NCI-H2196 (cell line): ENCODE measurements at regions not wholly inside any gene's neighbourhood (a gene's known extent, or its start where the extent isn't known, plus 50 kb on each side); places are given as distances from the start of the nearest gene placed in this dataset.

Experiments
- DNase-seq: peaks from one replicate; lab custom pipeline; 2025; ENCODE audit not compliant: unreplicated experiment; lab: John Stamatoyannopoulos, UW

DNA sequence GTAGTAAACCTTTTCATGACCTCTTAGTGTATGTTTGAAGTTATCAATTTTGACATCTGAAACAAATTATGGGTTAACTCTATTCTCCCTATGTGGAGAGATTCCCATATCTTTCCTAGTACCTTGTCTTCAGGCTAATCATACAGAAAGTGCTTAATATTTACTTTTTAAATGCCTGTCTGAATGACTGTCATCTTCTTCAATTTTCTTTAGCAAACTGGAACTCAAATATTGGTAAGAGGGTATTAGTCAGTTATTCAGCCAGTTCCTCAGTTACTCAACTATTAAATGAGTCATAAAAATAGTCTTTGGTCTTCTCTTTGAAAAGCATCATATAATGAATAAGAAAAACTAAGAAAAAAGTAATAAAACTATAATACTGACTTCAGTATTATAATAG lies 1038.0 kb upstream of the PIK3C3 start:
- DNase-seq, result no peak

DNA sequence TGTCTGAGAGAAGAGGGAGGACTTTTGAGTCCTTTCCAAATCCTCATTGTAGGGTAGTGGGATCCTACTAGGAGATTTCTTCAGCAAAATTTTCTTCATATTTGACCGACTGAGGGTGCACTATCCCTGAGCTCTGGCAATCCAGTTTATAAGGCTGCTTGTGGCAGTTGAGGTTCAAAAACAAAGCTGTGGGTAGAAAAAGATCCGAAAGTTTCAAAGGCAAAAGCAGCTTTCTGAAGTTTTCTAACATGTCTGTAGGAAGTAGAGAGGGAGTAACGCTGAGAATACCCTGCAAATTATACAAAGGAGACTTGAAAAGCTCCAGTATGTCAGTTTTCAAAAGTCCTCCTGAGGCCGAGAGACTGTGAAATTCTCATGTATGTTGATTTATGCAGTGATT lies 1039.3 kb upstream of the PIK3C3 start:
- no peak for DNase-seq

DNA sequence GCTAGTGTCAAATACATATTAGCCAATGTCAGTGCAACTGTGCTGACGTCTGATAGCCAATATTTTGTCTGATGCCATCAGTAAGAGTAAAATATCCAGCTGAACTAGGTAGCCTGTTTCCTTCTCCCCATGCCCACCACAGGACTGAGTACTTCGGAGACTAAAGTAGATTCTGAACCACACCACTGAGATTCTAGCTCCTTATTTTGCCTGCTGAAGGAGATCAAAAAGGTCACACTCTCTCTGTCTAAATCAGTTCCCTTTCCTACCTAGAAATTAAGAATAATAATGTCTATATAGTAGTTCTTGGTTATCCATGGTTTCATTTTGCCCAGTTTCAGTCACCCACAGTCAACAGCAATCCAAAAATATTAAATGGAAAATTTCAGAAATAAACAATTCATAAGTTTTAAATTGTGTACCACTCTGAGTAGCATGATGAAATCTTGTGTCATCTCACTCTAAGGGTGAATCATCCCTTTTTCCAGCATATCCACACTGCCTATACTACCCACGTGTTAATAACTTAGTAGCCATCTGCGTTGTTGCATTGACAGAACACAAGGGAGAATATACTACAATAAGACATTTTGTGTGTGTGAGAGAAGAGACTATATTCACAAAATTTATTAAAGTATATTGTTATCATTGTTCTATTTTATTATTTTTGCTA lies 1043.3 kb upstream of the PIK3C3 start:
- DNase-seq, result no peak

DNA sequence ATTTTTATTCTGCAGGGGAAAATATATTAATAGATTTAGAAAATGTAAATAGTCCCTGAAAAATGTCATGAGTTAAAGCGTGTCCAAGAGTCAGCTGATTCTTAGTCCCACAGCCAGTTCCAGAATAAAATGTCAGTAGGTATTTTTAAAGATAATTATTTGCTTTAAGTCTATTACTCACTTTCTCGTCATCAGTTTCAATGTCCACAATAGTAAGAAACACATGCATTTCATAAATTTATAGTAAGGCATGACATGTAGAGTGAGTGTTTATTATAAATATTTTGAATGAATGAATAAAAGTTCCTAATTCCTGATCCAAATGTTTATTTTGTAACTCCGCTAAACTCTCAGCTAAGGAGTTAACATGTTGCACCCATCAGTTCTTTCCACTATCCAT lies 1044.0 kb upstream of the PIK3C3 start:
- no peak for DNase-seq

DNA sequence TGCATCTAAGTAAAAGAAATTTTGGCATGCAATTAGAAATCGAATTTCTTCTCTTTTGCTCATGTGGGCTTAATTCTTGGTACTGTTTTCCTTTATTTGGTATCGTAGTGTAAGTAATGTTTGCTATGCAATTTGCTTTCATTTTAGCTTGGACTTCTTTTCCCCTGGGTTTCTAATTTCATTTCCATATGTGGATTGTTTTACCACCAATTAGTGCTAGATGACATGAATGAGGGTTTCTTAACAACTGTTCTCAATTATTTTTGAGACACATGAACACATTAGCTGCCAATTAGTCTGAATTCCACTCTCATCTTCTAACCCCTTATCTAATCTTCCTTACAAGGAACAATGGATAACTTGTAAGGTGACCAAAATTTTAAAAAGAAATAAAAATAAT lies 1047.2 kb upstream of the PIK3C3 start:
- DNase-seq, result no peak

DNA sequence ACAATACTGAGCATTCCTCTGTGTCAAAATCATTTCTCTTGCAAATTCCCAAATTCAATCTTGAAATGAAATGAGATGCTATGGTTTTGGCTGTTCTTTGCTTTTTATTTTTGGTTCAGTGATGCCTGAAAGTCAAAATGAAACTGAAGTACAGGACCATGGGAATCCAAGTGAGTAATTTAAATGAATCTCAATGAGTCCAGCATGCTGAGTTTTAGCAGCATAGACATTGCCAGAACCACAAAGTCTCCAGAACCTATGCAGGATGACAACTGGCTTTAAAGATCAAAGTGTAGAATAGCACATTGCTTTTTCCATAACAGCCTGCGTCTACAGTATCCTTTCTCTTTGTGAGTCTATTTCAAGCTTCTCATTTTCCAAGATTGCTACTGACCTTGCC lies 1050.7 kb upstream of the PIK3C3 start:
- no peak for DNase-seq

DNA sequence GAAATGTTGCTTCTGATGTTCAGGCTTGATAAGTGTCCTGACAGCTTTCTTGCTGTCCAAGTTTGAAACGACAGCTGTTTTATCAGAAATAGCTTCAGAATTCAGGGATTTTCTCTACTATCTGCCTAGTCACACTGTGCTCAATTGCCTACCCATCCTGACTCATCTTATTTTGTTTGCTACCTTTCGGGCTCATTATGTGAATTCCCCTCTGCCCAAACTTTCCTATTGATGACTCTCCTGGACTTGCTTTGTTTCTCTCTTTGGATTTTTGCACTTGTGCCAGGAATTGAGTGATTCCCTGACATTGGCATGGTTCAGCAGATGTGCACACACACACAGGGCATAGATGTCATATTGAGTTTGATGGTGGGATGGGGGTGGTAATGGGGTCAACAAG lies 1052.6 kb upstream of the PIK3C3 start:
- DNase-seq, result no peak

DNA sequence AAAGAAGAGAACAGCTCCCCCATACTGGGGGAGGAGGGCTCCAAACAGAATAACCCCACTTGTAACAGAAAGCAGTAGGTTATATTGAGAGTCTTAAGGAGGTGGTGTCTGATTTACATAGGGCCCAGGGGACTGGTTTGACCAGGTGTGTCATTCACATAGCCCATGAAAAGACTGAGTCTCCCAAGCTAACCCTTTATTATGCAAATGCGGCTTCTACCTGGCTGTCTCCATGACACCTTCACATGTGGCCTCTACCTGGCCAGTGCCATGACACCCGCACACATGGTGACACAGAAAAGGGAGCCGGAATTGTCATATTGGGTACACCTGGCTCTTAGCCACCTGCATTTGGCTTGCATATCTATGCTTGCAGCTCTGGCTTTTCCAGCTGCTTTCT lies 1057.2 kb upstream of the PIK3C3 start:
- no peak for DNase-seq

DNA sequence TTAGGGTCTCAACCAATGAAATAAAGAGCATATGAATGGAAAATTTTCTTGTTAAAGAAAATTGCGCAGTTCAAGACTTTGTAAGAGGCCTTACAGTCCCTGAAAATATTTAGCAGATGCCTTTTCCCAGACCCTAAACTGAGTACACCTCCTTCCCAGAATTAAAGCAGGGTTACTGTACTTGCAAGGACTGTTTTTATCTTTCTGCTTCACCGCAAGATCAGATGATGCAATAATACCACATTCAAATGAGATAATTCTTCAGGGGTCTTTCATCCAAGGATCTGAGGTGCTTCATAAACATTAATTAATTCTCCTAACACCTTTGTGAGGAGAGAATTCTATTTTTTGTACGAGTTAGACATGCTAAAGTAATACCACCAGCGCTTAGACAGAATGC lies 1071.8 kb upstream of the PIK3C3 start:
- no peak for DNase-seq

DNA sequence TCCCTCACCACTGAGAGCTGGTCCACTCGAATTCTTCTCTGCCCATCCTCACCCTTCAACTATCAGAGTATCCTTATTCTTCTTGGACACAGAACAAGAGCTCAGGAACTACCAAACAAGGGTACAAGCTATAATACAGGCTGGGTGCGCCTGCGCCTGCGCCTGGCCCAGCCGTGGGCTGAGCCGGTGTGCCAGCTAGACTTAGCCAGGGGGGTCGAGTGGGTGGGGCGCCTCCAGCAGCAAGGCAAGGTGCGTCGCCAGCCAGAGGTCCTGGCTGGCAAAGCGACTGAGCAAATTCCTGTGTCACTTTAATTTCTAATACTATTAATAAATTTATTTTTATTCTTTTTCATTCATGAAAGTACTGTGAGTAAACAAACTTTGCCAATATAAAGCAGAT lies 1072.6 kb upstream of the PIK3C3 start:
- no peak for DNase-seq

DNA sequence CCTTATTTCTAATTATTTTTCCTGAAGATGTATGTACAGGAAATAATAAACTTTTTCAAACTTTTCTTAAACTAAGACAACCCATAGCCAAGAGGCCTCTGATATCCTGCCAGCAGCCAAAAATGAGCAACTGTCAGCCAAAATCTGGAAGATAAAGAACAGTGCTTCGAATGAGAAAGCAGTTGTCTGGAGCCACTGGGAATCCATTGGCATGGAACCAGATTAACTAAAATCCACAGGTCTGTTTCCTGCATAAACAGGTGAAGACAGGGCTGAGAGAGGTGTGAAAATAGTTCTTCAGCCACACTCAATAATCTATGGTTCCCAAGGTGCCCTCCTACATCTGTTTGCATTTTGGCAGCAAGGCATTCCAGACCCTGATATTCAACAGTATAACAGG lies 1076.7 kb upstream of the PIK3C3 start:
- no peak for DNase-seq

DNA sequence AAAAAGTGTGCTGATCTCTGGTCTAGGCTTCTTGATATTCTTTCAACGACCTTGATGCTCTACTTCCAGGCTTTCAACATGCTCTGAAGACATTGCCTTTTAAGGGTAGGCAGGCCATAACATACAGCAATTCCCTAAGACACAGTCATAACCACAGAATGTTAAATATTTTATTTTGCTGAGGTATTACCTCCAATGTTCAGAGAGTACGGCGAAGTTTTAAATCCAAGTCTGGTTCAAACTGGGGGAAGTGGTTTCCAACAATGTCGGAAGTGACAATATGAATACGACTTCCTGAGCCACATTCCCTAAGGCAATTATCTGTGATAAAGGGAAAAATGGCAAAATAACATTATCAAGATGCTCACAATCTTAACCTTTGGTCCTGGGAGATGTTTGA lies 1077.9 kb upstream of the PIK3C3 start:
- DNase-seq, result no peak

DNA sequence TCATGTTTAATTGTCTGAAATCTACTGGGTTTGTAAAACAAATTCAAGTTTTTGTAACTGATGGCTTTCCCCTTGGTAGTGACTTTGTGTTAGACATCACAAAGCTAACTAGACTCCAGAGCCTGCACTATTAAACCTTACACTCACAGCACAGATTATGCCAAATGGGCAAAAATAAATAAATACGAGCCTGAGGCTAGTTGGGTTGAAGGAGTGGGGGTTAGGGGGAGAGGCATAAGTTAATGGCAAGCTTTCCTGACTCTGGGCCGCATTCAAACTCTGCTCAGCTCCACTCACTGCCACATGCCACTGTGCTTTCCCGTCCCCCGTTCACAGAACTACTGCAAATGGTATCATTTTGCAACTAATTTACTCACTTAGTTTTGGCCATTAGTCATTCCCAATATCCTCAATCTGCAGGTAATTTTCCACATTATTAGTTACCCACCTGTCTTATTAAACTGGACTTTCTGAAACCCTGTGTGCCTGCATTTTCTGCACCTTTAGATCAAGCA lies 1079.9 kb upstream of the PIK3C3 start:
- DNase-seq, result no peak

DNA sequence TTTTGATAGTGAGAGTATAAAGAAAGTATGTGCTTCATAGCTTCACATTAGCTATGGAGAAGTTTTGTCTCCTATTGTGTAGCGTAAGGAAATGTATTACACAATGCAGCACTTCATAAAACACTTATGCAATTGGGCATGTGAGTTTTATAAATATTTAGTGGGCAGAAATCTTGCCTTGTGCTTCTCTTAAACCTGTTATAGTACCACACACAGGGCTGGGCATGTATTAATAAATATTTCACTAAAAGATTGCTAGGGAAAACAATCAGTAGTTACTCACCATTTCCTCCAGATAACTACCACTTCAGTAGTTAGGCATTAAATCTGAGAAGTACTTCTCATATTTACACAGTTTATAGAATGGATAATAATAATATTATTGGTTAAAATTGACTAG lies 1080.8 kb upstream of the PIK3C3 start:
- no peak for DNase-seq

DNA sequence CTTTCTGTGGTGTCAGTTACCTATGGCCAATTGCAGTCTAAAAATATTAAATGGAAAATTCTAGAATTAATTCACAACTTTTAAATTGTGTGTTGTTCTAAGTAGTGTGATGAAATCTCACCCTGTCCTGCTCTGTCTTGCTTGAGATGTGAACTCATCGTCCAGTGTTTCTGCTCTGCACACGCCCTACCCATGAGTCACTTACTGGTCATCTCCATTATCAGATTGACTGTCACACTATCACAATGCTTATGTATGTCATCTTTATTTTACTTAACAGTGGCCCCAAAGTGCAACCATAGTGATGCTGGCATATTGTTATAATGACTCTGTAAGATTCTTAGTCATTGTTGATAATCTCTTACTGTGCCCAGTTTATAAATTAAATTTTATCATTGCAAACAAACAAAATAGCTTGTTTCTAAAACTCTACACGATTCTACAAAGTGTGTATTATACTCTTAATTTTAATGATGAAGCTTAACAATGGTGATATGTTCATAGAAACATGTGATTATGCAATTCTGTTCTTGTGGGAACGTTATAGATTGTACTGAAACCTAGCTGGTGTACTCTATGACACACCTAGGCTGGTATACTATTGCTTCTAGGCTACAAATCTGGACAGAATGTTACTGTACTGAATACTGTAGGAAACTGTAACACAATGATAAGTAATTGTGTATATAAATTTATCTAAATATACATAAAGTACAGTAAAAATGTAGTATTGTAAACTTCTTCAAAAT lies 1086.8 kb upstream of the PIK3C3 start:
- DNase-seq, result no peak

DNA sequence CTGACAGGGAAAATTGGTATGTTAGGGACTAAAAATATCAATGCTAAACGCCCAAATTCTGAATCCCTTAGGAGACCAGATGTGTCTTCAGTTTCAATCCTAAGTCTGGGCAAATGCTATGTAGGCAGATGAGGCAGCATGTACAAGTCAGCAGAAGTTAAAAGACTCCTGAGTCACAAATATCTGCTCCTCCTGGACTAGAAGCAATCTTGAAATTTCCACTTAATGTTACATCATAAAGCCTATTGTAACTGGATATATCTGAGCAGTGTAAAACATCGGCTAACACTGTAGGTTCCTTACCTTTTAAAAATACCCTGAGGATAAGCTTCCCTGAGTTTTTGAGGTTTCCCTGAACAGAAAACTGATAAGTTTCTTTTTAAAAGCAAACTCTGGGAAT lies 1087.6 kb upstream of the PIK3C3 start:
- DNase-seq, result no peak

DNA sequence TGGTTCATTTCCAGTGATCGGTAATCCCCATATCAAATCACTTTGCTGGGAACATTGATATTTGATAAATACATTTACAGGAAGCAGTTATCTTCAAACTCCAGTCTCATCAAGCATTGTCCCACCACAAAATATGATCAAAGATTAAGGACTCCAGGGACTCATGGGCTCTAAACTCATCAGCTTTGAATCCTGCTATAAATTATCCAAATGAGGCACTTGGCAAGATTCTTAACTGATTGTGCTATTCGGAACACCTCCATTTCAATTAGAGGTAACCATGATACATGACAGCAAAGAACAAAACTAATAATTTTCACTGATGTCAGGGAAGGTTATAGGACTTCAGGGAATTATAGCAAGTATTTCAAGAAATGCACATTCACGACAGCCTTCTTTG lies 1088.1 kb upstream of the PIK3C3 start:
- DNase-seq, result no peak

DNA sequence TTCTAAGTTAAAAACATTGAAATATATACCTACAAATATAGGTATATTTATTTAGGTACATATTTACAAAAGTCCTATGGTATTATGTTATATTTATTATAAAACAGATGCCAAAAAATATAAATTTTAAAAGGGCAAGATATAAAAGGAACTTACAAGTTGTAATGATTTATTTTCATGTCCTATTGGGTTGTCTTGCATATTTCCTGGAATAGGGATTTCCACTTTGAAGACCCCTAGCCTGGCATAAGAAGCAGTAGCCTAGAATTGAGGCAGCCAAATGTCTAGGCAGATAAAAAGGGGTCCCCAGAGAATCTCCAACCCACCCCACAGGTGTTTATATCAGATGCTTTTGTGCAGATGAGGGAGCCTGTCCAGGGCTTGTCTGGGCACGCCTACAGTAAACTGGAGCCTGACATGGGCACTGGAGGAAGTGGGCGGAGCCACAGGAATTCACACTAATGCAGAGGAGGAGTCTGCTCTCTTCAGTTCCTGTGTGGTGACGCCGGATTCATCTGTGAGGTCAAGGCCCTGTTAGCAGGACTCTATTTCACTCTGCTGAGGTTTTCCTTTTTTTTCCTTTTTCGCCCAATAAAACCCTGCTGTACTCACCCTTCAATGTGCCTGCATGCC lies 1088.9 kb upstream of the PIK3C3 start:
- DNase-seq, result no peak

DNA sequence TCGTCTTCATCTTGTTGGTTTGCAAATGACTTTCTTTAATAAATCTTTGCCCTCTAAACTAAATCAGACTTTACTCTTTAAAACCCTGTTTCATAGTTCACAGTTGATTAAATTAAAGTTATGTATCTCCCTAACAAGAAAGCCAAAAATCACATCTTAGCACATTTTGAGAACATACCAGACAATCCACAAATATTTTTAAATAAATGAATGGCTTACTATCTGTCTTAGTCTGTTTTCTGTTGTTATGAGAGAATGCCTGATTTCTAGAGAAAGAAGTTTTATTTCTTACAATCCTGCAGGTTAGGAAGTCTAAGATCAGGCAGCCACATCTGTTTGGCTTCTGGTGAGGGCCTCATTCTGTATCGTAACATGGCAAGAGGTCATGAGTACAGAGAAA lies 1090.2 kb upstream of the PIK3C3 start:
- no peak for DNase-seq

DNA sequence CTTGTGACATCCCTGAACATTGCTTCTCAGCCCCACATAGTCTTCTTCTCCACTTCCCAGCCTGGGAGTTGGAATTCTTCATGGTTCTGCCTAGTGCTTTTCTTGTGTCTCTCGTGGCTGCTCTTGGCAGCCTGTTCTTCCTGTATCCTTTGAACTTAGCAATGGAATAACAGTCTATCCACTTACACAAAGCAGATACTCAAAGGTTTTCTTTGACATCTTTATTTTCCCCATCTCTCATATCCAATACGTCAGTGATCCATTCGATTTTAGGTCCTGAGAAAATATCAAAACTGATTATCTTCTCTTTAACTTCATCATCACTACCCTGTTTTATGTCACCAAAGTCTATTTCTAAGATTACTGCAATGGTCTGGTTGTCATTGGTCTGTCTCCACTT lies 1091.2 kb upstream of the PIK3C3 start:
- DNase-seq, result no peak

DNA sequence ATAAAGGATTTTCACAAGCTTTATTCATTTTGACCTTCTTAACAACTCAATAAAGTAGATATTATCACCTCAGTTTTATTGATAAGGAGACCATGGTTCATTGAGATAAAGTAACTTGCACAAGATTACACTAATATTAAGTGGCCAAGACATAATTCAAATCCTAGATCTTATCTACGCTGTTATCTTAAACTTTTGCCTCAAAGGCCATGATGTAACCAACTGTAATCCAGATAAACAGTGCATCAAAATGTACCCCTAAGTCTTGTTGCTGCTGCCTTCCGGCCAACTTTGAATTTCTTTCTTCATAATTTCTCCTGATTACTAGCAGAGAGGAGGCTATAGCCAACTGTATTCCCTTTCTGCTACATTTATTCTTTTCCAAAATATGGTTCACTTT lies 1094.8 kb upstream of the PIK3C3 start:
- no peak for DNase-seq

DNA sequence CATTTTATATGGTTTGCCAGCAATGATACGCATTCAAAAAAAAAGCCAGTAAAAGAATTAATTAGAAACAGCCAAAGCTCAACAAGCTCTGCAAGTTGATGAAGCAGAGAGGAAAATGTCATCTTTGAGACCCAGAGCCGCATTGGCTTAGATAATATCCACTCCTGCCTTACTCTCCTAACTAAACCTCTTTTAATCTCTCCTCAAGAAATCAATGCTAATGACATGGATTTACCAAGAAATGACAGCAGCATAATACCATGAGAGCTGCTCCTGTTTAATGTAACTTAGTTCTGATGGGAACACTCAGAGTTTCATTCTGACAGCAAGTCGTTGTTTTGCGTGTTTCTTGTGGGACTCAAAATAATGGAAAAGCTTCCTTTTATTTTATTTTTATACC lies 1099.4 kb upstream of the PIK3C3 start:
- DNase-seq, result no peak
